ENCODE measurements at regions not wholly inside any gene's neighbourhood (a gene's known extent, or its start where the extent isn't known, plus 50 kb on each side); places are given as distances from the start of the nearest gene placed in this dataset.

- no peak for DNase-seq (ENCODE audit: low read depth in 2 of 2)
Observed at GRCh38 chr9:120009856-120010255, 570.1 kb downstream of the CDK5RAP2 start.

GRCh38 chr9:120001536-120001935 lies 578.4 kb downstream of the CDK5RAP2 start:
- peak; percentile 6 to 20 for DNase-seq (ENCODE audit: low read depth in 2 of 2)

GRCh38 chr9:119998614-119999013 lies 581.4 kb downstream of the CDK5RAP2 start:
- DNase-seq (ENCODE audit: low read depth in 2 of 2), result no peak

GRCh38 chr9:119991797-119992196 lies 588.2 kb downstream of the CDK5RAP2 start:
- no peak for DNase-seq (ENCODE audit: low read depth in 2 of 2)

- DNase-seq (ENCODE audit: low read depth in 2 of 2), result no peak
Observed at GRCh38 chr9:119986713-119987112, 593.3 kb downstream of the CDK5RAP2 start.

GRCh38 chr9:119986205-119986604 lies 593.8 kb downstream of the CDK5RAP2 start:
- DNase-seq (ENCODE audit: low read depth in 2 of 2), result no peak

GRCh38 chr9:119974026-119974425 lies 604.8 kb upstream of the BRINP1 start:
- DNase-seq (ENCODE audit: low read depth in 2 of 2), result no peak

- DNase-seq (ENCODE audit: low read depth in 2 of 2), result peak; percentile 44 to 49
Observed at GRCh38 chr9:119968836-119969707, 599.8 kb upstream of the BRINP1 start.

- no peak for DNase-seq (ENCODE audit: low read depth in 2 of 2)
Observed at GRCh38 chr9:119967867-119968535, 598.8 kb upstream of the BRINP1 start.

GRCh38 chr9:119963798-119964372 lies 594.6 kb upstream of the BRINP1 start:
- DNase-seq (ENCODE audit: low read depth in 2 of 2), result peak; percentile 92

- DNase-seq (ENCODE audit: low read depth in 2 of 2), result peak; percentile 91 to 92
Observed at GRCh38 chr9:119963258-119963797, 594.1 kb upstream of the BRINP1 start.

GRCh38 chr9:119961774-119962424 lies 592.7 kb upstream of the BRINP1 start:
- no peak for DNase-seq (ENCODE audit: low read depth in 2 of 2)

GRCh38 chr9:119959846-119960545 lies 590.8 kb upstream of the BRINP1 start:
- no peak for DNase-seq (ENCODE audit: low read depth in 2 of 2)

- no peak for DNase-seq (ENCODE audit: low read depth in 2 of 2)
Observed at GRCh38 chr9:119956111-119956510, 586.9 kb upstream of the BRINP1 start.

- DNase-seq (ENCODE audit: low read depth in 2 of 2), result no peak
Observed at GRCh38 chr9:119955276-119955675, 586.0 kb upstream of the BRINP1 start.

GRCh38 chr9:119951591-119951990 lies 582.4 kb upstream of the BRINP1 start:
- no peak for DNase-seq (ENCODE audit: low read depth in 2 of 2)

- DNase-seq (ENCODE audit: low read depth in 2 of 2), result peak; percentile 92
Observed at GRCh38 chr9:119951090-119951489, 581.9 kb upstream of the BRINP1 start.

GRCh38 chr9:119945686-119946085 lies 576.5 kb upstream of the BRINP1 start:
- no peak for DNase-seq (ENCODE audit: low read depth in 2 of 2)

- no peak for DNase-seq (ENCODE audit: low read depth in 2 of 2)
Observed at GRCh38 chr9:119941091-119941490, 571.9 kb upstream of the BRINP1 start.

- no peak for DNase-seq (ENCODE audit: low read depth in 2 of 2)
Observed at GRCh38 chr9:119938871-119939270, 569.6 kb upstream of the BRINP1 start.

- no peak for DNase-seq (ENCODE audit: low read depth in 2 of 2)
Observed at GRCh38 chr9:119934497-119934896, 565.3 kb upstream of the BRINP1 start.

Data from fibroblast of skin of left biceps (primary cell).